Testis (tissue), 2 donors: ENCODE measurements at regions not wholly inside any gene's neighbourhood (a gene's known extent, or its start where the extent isn't known, plus 50 kb on each side); places are given as distances from the start of the nearest gene placed in this dataset.

Experiments
- CTCF ChIP-seq, 3 experiments: fragments of 450-650 bp in 2 of 3; fragments of 200-600 bp in 1 of 3; sonication (generic) in 1 of 3; IDR thresholded peaks; one replicate each; pipeline ENCODE4 v1.5.1; 2016 to 2019; ENCODE audit warnings: antibody characterized with exemption in 3 of 3, mild to moderate bottlenecking in 2 of 3, moderate library complexity in 1 of 3
- POLR2A ChIP-seq: fragments of 450-650 bp; IDR thresholded peaks from one replicate; pipeline ENCODE4 v1.6.1; 2017; ENCODE audit warnings: antibody characterized with exemption, mild to moderate bottlenecking, moderate library complexity

GRCh38 chr10:8986975-8987374, 932.5 kb downstream of the GATA3 start:
- TF ChIP-seq CTCF (IDR thresholded peaks at IDR 0.05) (no peak), POLR2A (no peak)
